ENCODE measurements at regions not wholly inside any gene's neighbourhood (a gene's known extent, or its start where the extent isn't known, plus 50 kb on each side); places are given as distances from the start of the nearest gene placed in this dataset.
"Not testable (repeated sequence)": the region's sequence is repeated elsewhere in the genome, so short reads cannot be mapped to it uniquely, and the experiment has no call there.

DNA sequence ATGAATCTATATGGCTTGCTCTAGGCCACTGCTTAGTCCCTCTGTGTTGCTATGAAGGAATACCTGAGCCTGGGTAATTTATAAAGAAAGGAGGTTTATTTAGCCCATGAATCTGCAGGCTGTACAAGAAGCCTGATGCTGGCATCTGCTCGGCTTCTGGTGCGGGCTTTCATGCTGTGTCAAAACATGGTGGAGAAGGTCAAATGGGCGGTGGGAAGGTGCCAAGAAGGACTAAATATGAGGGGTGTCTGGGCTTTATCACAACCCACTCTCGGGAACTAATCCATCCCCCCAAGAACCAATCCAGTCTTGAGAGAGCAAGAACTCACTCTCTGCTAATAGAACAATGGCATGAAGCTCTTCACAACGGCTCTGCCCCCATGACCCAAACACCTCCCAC lies 481.6 kb downstream of the EIPR1 start:
- DNase-seq (ENCODE audit: low spot score): no peak

DNA sequence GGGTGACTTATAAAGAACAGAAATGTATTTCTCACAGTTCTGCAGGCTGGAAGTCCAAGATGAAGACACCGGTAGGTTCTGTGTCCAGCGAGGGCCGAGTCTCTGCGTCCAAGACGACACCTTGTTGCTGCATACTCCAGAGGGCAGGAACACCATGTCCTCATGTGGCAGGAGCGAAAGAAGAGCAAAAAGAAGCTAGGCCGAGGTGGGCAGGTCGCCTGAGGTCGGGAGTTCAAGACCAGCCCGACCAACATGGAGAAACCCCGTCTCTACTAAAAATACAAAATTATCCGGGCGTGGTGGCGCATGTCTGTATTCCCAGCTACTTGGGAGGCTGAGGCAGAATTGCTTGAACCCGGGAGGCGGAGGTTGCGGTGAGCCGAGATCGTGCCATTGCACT lies 483.6 kb downstream of the EIPR1 start:
- DNase-seq (ENCODE audit: low spot score): not testable (repeated sequence)

DNA sequence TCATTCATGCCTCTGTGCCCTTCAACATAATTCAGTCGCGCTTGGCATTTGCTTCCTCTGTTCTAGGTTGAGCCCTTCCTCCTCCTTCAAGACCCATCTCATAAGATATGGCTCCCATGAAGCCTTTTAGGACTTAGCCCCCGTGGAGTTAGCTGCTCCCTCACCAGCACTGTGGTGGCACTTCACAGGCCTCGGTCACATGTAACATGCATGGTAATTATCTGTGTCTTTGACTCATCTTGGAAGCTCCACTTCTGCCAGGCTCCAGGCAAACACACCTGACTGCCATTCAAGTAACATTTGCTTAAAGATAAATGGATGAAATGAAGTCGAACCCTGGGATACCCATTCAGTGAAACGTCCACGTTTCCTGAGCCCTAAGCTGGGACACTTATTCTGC lies 484.7 kb downstream of the EIPR1 start:
- DNase-seq (ENCODE audit: low spot score): no peak

DNA sequence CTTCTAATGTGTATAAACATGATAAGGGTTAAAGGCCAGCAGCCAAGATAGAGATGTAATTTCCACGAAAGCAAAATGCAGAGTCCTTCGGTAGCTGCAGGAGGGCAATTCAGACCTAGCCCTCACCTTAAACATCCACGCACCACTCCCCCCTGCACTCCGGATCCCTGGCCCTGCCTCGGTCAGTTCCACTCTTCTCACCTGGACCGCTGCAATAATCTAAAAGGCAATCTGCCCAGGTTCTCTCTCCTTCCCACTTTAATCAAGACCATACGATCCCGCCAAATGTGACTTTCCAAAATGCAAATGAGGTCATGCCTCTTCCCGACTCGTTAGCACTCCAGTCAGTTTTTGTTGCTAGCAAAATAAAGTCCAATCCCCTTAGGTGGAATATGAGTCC lies 485.2 kb downstream of the EIPR1 start:
- no peak for DNase-seq (ENCODE audit: low spot score)

DNA sequence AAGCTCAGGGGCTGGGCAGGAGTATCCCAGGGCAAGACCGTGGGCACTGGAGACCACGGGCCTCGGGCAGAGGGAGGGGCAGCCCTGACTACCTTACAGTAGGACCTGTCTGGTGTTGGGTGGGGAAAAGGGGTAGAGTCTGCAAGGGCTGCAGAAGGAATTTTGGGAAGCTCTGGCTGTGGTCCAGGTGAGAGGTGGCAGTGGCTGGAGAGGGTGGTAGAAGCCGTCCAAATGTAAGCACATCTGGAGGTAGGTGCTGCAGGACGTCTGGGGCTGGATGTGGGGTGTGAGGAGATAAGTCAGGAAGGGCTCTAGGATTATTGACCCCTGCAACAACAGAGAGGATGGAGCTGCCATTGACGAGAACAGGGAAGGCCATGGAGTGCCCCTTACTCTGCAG lies 486.7 kb downstream of the EIPR1 start:
- DNase-seq (ENCODE audit: low spot score): no peak

DNA sequence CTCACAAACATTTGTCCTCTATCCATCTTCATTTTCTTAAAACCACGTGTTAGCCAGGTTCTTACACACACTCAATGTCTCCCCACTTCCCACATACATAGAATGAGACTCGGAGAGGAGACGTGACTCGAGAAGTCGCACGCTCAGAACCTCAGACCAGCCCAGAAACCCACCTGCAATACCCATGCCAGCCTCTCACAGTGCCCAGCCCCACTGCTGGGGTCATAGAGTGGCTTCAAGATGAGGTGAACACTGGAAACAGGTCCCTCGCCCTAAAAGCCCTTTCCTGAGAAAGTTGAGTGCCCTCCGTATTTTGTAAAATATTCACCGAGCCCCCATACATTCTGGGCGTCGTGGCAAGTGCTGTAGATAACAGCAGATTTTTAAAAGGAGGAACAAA lies 487.4 kb downstream of the EIPR1 start:
- DNase-seq (ENCODE audit: low spot score): no peak

DNA sequence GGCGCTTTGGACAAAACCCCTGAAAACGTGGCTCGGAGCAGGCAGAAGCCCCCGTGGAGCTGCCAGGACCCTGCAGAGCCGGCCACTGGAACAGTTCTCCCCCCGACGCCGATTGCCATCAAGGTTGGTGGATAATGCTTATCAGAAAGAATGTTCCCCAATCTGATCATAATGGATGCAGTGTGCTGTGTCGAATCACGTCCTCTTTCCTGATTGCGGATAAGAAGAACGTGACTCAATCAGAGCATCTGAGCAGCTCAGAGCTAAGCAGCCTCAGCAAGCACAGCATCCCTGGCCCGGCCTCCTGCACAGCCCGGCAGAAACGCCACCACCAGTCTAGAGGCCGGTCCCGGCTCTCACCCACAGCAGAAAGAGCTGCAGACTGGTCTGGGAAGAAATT lies 488.0 kb downstream of the EIPR1 start:
- DNase-seq (ENCODE audit: low spot score): no peak

DNA sequence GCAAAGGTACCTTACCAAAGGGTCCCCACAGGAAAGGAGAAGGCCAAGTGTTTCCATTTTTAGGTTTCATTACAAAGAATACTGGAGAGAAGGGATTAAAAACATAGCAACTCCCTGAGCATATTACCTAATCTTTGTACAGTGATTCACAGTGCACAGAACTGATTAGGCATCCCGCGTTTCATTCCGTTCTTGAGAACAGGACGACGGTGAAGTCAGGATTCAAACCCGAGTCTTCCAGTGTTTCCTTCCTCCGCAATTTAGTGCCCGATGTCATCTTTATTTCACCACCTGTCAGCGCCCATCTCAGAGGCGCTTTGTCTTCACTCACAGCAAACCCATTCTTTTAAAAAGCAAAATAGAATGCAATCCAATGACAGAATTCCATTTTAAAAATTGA lies 488.5 kb downstream of the EIPR1 start:
- no peak for DNase-seq (ENCODE audit: low spot score)

DNA sequence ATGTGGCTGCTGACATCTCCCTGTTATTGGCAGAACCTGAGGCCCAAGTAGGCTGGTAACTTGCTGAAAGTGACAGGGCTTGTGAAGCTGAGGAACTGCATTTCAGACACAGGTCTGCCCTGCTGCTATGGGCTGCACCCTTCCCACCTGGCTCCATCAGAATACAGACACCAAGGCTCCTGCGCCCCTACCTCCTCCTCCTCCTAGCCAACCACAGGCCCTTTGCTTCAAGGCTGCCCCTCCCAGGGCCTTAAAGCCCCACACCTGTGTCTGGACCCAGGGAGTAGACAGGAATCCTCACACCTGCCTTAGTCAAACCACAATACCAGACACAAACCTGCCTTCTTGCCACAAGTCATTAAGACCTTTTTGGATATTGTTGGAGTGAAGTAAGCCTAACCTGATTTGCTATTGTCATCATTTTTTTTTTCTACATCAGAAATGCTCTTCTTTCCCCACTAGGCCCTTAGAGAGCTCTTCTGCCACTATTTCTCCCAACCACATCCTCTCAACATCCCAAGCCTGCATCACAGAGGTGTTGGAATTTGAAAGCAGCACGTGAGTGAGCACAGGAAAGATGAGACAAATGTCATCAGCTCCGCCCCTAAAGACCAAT lies 489.7 kb downstream of the EIPR1 start:
- DNase-seq (ENCODE audit: low spot score): no peak

DNA sequence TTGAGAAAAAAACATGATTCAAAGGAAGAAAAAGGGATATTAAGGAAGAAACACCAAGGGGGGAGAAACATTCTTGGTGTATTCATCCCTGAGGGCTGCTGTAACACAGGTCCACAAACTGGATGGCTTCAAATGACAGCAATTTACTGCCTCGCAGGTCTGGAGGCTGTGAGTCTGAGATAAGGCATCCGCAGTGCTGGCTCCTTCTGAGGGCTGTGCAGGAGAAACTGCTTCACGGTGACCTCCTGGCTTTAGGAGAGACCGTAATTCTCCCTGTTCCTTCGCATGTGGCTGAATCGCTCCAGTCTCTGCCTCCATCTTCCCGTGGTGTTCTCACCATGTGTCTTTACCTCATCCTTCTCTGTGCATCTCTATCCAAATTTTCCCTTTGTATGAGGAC lies 490.7 kb downstream of the EIPR1 start:
- DNase-seq (ENCODE audit: low spot score): no peak

DNA sequence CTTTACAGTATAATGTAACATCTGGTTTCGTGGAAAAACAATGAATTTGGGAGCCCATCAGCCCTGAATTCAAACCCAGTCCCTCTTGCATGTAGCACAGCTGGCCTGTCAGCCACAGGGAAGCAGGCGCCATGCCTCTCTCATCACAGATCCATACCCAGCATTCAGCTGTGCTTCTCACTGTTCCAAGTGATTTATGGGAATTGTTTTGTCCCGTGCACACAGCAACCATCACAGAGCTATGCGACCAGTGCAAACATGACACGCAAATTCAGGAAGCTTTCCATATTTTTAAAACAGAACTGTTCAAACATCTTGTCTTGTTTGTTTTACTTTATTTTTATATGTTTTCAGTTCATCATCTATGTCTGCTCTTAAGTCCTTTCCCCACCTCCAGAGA lies 496.1 kb downstream of the EIPR1 start:
- no peak for DNase-seq (ENCODE audit: low spot score)

DNA sequence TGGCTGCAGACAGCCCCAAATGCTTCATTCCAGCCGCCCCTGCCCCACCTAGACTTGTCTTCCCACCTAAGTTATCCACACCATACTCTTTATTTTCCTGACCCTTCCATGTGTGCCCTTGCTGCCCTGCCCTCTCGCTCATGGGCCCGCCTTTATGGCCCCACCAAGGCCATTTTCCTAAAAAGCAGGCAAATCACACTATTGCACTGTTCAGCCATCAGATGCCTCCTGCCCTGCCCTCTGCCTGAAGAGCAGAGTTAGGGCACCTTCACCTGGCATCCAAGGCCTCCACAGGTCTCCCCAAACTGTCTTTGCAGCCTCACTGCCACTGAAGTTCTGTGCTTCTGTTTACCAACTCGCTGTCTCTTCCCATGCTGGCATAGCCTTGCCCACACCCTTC lies 496.7 kb downstream of the EIPR1 start:
- DNase-seq (ENCODE audit: low spot score): no peak

DNA sequence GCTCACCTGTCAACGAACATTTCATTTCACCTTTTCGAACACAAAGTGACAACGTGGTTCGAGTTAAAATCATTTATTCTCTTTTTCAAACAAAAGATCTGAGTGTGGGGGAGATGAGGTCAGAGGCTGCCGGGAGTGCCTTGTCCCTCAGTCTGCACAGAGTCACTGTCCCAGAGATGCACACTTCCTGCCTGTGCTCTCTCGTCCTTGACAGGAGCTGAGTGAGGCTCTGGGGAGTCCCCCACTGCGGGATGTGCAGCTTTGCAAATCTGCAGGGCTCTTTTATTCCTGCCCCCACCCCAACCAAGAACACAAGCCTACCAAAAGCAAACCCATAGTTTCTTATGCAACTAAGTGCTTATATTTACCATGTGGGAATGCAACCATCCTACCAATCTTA lies 497.8 kb downstream of the EIPR1 start:
- no peak for DNase-seq (ENCODE audit: low spot score)

DNA sequence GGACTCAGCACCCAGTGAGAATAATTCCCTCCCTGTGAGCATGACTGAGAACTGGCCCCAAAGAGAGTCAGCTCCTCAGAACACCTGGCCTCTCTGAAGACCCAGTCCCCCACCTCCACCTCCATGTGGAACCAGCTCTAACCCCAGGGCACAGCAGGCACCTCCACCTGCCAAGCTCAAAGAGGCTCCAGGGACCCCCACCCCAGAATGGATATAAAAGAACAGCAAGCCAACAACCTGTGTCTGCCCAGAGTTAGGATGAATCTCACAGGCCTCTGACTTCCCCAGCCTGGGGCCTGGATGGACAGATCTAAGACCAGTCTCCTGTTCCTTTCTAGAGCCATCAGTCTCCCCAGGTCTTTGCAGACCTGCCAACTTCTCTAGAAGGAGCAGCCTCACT lies 498.5 kb downstream of the EIPR1 start:
- DNase-seq (ENCODE audit: low spot score): no peak

DNA sequence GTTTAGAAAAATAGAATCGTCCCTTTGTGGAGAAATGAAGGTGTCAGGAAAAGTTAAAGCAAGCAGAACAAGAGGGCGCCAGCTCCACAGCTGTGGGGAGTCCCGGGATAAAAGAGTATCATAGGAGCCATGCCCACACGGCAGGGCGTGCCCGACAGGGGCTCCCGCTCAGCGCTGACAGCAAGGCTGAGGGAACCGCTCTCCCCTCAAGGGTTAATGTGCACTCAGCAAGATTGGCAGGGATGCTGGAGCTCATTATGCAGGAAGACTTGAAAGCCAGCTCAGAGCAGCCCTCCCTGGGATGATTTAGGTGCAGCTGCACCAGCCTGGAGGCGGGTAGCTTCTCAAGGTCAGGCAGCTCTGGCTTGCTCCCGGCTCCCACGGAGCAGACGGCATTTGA lies 500.2 kb downstream of the EIPR1 start:
- no peak for DNase-seq (ENCODE audit: low spot score)

DNA sequence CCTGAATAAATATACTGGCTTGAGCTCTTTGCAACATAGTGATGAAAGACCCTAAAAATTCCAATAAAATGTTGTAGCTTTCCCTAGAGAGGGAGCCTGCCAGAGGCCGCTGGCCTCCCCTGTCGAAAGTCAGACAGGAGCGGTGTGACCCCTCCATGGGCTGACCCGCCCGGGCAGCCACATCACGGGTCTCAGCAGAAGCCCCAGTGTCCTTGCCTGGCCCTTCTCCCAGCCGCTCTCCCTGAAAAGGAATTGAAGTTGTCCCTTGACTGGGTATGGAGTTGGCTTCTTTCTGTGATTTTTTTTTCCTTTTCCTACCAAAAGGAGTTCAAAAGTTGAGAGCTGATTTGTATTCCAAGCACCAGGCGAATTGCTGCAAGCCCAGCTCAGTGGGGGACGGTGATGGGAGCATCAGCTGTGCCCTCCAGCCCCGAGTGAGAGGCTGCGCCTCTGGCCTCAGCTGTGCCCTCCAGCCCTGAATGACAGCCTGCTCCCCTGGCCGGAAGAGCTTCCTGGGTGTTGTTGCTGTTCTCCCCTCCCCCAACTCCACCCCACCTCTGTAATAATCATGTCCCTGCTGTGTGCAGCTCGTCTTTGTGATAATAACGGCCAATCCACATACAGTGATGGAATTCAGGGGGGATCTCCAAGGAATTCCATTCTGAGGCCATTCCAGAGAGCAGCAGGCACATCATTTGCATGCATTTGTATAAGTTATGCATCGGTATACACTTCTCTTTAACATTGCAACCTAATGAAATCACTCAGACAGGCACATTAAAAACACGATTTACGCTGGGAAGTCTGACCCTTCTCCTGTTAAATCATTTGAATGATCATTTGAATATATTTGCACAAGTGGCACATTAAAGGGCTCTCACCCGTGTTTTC lies 501.0 kb downstream of the EIPR1 start:
- no peak for DNase-seq (ENCODE audit: low spot score)

DNA sequence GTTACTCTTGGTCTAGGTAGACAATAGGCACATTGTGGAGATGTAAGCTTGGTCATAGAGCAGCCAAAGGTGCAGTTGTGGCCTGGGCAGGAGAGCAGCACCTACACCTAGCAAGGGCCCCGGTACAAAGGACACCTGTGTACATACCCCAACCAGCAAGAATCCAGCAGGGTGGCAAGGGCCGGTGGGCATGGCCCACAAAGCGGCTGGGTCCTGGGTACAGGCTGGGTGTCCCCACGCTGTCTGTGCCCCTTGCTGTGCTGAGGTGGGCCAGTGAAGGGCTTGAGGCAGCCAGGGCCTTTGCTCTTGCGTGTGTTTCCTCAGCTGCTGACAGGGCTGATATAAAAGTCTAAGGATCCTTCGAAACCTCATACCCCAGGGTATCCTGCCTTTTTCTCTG lies 501.8 kb downstream of the EIPR1 start:
- no peak for DNase-seq (ENCODE audit: low spot score)

DNA sequence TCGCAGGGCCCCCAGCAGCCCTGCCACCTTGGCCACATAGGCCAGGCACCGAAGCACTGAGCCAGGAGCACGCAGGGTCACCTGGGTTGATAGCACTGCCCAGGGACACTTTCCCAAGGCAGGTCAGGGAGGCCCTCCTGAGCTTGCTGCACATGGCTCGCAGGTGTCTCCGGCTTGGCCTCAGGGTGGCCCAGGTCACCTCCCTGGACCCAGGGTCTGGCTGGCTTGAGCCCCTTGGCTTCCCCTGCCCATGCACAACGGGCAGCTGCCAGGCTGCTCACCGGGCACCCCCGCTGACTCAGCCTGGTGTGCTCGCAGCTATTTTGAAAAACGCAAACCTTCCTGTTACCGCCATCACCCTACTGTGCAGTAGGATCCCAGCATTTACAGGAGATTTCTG lies 502.3 kb downstream of the EIPR1 start:
- no peak for DNase-seq (ENCODE audit: low spot score)

DNA sequence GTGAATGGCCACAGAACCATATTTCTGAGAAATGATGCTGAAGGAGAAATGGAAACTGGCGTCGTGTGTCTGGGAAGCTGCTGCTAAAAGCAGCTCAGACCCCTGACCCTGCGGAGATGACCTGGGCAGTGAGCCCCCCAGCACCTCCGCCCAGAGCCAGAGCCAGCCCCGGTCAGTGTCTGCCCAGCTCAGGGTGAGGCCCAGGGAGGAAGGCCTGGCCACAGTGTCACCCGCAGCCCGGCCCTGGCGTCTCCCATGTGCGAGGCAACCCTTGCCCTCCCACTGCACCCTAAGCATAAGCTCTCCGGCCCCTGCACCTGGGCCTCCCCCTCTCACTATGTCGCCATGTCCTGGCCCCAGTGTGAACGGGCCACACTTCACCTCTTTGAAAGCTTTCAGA lies 502.8 kb downstream of the EIPR1 start:
- DNase-seq (ENCODE audit: low spot score): no peak

DNA sequence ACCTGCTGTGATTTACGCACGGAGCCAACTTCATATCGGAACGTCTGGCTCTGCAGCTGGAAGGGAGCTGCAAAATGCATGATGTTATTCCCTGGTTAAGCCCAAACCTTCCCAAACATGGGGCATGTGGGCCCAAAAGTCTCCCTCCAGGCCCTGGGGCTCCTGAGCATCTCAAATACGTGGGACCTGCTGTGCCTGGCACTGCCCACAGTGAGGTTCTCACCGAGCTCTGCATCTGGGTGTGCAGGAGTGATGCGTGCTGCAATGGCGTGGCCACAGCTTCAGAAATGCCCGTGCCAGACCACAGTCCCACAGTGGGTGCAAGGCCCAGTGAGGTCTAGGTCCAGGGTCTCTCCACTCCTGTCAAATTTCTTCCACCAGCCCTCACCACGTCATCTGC lies 503.3 kb downstream of the EIPR1 start:
- no peak for DNase-seq (ENCODE audit: low spot score)

DNA sequence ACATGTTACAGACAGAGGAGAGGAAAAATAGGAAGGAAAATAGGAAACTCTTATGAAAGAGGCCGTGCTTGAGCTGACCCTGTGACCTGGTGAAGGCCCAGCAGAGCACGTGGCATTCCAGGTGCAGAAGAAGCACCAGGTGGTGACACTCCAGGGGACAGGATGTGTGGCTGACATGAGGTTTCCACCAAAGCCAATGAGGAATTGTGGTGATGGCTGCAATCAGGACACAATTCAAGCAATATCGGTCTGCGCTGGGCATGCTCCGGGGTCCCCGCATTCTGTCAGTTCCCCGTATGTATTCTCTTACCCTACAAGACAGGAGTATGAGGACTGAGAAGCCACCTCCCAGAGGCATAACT lies 504.2 kb downstream of the EIPR1 start:
- DNase-seq (ENCODE audit: low spot score): no peak

DNA sequence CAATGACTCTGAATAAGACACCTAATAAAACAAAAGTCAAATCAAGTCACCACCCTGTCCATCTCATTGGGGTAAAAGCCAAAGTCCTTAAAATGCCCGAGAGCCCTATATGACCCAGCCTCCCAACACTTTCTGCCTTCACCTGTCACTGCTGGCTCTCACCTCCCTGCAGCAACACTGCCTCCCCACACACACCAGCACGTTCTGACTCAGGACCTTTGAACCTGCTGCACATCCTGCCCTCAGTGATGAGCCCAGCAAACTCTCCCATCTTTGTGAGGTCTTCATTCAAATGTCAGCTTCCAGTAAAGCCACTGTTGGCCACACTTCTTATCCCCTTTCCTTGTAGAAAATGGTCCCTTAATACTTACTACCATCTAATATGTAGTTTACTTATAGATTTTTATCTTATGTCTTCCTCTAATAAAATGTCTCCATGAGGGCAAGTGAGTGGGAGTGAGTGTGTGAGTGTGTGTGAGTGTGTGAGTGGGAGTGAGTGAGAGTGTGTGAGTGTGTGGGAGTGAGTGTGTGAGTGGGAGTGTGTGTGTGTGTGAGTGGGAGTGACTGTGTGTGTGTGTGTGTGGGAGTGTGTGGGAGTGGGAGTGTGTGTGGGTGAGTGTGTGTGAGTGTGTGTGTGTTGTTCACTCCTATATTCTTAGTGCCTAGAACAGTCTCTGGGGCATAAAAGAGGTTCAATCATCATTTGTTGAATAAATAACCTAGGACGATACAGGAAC lies 504.7 kb downstream of the EIPR1 start:
- DNase-seq (ENCODE audit: low spot score): no peak

DNA sequence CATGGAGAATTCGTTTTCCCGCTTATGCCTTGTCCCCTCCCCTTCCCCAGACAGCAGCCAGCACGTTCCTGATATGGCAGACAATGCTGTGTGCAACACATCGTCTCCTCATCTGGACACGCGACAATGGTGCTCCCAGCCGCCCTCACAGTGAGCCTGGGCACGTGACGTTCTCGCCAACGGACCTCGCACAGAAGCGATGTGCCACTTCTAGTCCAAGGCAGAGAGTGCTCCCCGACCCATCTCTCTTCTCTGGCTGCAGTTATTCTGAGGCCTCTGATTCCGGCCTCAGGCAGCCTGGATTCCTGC lies 505.4 kb downstream of the EIPR1 start:
- DNase-seq (ENCODE audit: low spot score): no peak

Measured in RKO (cell line).